HS-5 (cell line): ENCODE measurements at regions not wholly inside any gene's neighbourhood (a gene's known extent, or its start where the extent isn't known, plus 50 kb on each side); places are given as distances from the start of the nearest gene placed in this dataset.
"Not testable (repeated sequence)": the region's sequence is repeated elsewhere in the genome, so short reads cannot be mapped to it uniquely, and the experiment has no call there.

ENCODE experiments used
- DNase-seq: peaks from one replicate; pipeline ENCODE4 v3.0.0-alpha.2; 2012; ENCODE audit warnings: low read depth

- no peak for DNase-seq
Measured at GRCh38 chr7:79952399-79952798, 182.2 kb upstream of the GNAI1 start.

DNA sequence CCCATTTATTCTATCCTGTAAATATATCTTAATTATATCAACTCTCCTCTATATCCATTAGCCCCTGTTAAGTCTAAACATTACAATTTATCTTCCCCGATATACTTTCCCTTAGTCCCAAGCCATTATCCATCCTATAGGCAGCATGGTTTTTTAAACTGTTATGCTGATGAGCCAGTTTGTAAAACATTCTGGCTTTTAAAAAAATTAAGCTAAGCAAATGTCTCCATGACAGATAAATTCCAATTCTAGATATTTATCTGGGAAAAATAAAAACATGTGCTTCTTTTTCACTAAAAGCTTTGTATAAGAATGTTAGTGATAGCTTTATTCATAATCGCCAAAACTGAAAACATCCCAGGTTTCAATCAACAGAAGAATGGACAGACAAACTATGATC lies 183.2 kb upstream of the GNAI1 start:
- no peak for DNase-seq

DNA sequence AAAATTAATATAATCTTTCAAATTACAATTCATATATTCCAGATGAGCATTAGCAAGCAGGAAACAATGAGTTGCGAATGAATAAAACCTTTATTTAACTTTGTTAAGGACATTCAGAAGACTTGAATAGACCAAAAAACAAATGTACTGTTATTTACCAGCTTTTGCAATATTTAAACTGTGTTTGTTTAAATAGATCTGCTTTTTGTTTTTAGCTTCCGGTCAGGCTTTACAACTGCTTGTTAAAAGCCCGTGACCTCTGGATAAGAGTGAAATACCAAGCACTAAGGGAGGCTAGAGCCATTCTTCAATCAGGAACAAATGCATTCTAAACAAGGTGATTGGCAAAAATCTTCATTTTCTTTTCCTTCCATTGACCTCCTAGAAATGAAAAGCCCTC lies 184.9 kb upstream of the GNAI1 start:
- no peak for DNase-seq

DNA sequence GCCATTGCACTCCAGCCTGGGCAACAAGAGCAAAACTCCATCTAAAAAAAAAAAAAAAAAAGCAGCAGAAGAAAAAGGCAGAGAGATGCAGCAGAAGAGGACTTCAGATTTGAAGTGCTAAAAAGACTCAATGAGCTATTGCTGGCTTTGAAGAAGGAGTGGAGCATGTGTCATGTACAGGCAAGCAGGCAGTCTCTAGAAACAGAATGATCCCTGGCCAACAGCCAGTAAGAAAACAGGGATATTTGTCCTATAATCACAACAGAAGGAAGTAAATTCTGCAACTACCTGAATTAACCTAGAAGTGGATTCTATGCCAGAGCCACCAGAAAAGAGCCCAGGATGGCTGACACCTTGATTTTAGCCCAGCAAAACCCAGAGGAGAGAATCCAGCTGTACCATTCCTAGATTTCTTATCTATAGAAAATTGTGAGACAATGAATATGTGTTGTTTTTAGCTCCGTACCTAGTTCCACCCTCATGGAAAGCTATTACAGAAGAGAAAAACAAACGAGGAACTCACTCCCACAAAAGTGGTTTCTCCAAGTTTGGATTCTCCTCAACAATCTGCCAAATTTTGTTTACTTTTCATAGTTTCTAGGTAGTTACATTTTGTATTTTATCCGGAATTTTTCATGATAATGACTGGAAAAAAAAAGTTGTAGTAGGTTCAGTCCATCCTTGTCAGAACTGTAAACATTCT lies 198.2 kb upstream of the GNAI1 start:
- no peak for DNase-seq

DNA sequence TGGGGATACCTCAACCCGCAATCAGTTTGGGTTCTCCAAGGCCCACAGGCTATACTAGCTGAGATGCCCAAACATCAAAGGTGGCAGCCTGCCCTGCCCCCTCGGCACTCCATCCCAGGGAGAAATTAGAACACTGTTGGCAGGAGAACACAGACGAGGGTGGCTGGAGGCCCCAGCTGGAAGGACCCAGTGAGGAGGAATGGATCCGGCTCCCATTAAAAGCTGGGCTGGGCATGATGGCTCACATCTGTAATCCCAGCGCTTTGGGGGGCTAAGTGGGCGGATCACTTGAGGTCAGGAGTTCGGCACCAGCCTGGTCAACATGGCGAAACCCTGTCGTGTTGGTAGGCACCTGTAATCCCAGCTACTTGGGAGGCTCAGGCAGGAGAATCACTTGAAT lies 199.9 kb upstream of the GNAI1 start:
- DNase-seq: no peak

DNA sequence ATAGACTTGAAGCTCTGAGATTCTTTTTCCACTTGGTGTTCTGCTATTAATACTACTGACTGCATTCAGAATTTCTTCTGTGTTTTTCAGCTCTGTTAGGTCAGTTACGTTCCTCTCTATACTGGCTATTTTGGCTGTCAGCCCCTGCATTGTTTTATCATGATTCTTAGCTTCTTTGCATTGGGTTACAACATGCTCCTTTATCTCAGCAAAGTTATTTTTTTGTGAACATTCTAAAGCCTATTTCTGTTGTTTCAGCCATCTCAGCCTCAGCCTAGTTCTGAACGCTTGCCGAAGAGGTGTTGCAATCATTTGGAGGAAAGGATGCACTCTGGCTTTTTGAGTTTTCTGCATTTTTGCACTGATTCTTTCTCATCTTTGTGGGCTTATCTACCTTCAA lies 201.5 kb upstream of the GNAI1 start:
- DNase-seq: peak; percentile 23

DNA sequence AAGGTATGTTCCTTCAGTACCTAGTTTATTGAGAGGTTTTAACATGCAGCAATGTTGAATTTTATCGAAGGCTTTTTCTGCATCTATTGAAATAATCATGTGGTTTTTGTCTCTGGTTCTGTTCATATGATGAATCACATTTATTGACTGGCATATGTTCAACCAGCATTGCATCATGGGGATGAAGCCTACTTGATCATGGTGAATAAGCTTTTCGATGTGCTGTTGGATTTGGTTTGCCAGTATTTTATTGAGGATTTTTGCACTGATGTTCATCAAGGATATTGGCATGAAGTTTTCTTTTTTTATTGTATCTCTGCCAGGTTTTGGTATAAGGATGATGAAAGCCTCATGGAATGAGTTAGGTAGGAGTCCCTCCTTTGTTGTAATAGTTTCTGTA lies 204.0 kb upstream of the GNAI1 start:
- peak; percentile 34 for DNase-seq

- no peak for DNase-seq
Measured at GRCh38 chr7:79927116-79927515, 207.5 kb upstream of the GNAI1 start.

- peak; percentile 16 for DNase-seq
Measured at GRCh38 chr7:79923953-79924352, 210.7 kb upstream of the GNAI1 start.

DNA sequence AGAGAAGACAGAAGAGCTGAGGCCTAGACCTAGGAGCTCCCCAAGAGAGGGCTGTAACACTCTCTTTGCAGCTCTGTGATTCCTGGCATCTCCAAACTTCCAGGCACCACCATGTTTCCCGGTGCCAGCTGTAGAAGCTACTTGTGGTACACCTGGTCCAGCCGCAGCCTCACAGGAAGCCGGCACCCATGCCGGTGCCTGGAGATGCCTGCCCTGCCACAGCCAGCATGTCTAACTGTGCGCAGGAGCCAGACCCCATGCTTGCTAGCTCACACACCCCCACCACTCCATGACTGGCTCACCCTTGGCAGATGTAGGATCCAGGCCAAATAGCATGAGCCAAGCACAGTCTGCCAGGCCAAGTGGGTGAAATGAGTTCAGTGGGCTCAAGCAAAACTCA lies 211.7 kb upstream of the GNAI1 start:
- DNase-seq: no peak

- DNase-seq: no peak
Measured at GRCh38 chr7:79921976-79922375, 212.7 kb upstream of the GNAI1 start.

GRCh38 chr7:79918632-79919031 lies 216.0 kb upstream of the GNAI1 start:
- not testable (repeated sequence) for DNase-seq

- not testable (repeated sequence) for DNase-seq
Measured at GRCh38 chr7:79915346-79915745, 219.3 kb upstream of the GNAI1 start.

DNA sequence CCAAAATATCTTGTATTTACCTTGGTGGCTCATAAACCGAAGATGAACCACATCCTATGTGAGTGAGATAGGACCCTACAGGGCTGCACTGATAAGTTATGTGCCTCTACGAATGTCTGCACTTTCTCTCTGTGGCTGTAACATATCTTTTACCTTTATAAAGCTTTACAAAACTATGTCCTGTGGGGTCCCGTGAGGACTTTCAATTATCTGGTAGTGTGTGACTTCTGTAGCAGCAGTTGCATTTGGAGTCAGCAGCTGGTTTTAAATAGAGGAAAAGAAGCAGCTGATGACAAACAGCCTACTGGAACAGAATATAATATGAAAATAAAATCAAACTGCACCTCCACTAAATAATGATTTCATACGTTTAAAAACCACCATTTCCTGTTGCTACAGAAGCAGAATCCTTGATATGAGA lies 222.4 kb upstream of the GNAI1 start:
- DNase-seq: no peak

DNA sequence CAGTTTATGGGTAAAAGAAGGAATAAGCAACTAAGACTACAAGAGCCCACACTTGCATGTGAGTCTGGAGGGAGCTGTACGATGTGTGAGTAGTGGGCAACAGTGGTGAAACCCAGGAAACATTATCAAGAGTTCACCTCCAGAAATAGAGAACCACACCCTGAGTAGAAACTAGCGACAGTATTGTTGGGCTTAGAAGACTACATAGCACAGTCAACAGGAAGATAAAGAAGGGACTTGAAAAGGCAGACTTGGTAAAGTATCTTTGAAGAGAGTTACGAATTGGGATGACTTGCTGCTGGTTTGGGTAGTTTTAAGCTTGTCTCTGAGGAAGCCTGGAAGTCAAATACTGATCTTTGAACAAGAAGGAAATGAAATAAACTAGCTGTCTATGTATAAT lies 223.2 kb upstream of the GNAI1 start:
- no peak for DNase-seq

DNA sequence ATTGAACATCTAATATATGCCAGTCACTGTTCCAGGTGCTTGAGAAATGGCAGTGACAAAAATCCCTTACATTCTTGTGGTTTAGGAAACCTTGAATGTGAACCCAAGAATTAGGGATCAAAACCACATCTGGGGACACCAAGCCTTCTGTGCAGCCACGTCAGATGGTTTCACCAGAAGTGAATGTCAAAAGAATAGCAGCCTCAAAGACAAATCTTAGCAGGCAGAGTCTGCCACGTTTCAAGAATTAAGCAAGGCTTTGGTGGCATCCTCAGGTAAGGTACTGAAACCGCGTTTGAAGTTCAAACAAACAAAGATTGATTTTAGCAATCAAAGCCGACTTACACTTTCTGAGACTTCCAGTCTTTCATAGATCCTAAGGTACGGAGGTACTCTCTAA lies 225.5 kb upstream of the GNAI1 start:
- no peak for DNase-seq

DNA sequence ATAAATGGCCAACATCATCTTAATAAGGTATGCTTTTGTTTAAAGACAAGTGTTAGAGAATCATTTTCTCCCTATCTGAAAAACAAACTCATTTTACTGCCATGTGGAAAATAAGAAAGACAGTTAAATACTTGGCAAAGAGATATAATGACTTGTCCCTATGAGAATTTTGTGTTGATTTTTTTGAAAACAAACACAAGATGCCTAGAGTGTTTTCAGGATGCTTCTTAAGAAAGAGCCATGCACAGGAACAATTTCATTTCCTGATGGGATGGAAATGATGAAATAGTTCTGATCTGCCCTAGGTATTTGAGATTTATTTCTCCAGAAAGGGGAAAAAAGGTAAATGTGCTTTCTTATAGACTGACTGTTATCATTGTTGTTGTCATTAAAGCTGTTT lies 237.5 kb upstream of the GNAI1 start:
- no peak for DNase-seq

DNA sequence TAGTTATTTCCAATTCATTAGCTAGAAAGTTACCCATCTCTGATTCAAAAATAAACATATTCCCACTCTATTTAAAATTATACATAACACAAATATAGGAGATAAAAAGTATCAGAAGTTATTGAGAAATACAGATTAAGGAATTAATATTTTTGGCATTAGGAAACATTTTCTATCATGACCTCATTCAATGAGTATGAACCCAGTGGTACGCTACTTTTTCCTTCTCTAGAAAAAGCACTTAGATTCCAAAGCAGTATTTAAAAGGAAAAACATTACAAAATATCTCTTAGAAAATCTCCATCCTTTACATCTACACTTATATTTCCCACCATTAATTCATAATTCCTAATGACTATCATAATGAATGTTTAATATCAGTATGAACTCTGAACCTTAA lies 240.6 kb upstream of the GNAI1 start:
- no peak for DNase-seq

DNA sequence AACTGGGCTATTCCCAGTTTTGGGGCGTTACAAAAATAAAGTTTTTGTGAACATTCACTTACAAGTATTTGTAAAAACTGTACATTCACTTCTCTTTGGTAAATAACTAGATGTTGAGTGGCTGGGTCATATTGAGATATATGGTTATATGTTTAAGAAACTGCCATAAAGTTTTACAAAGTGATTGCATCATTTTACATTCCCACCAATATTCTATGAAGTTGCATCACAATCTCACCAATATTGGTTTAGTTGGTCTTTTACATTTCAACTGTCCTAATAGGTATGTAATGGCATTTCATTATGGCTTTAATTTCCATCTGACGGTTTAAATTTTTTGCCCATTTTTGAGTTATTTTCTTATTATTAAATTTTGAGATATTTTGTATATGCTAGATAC lies 251.7 kb upstream of the GNAI1 start:
- DNase-seq: no peak

- no peak for DNase-seq
Measured at GRCh38 chr7:79880312-79880711, 254.3 kb upstream of the GNAI1 start.

- no peak for DNase-seq
Measured at GRCh38 chr7:79877874-79878465, 256.7 kb upstream of the GNAI1 start.

DNA sequence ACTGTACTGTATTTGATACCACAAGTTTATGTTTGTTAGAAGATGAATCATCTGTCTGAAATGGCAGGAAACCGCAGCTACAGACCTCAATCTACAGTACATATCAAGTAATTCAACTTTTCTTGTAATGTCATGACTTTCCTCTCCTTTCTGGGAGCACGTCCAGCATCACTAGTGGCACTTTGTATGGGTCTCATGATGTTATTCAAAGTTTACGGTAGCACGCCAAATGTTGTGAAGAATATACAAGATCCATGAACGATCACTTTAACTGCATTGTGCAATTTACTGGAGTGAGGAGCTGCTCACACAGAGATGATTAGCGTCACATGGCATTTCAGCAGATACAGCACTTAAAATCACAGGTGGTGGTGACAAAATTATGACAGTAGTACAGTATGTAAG lies 257.8 kb upstream of the GNAI1 start:
- peak; percentile 71 for DNase-seq

DNA sequence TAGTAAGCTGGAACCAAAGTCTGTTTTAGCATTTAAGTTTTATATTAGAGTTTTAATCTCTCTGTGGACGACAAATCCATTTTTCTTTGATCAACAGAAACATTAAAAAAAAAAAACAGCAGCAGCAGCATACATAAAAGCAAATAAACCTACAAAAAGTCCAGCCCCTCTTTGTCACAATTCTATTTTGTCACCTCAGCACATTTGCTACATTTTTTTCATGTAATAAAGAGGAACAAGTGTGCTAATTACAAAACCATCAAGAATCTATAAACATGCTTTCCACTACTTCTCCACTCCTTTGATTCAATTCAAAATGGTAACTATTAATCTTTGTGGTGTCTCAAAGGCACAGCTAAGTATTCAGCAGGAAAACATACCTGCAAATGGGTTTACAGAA lies 259.8 kb upstream of the GNAI1 start:
- DNase-seq: no peak

- no peak for DNase-seq
Measured at GRCh38 chr7:79872176-79872575, 262.5 kb upstream of the GNAI1 start.
